HL-60 (cell line): ENCODE measurements at regions not wholly inside any gene's neighbourhood (a gene's known extent, or its start where the extent isn't known, plus 50 kb on each side); places are given as distances from the start of the nearest gene placed in this dataset.

ENCODE experiments used
- CTCF ChIP-seq: IDR thresholded peaks from one replicate; pipeline ENCODE4 v1.5.1; 2011; ENCODE audit warnings: low read length, control low read depth, inconsistent platforms; ENCODE audit not compliant: insufficient read depth
- POLR2AphosphoS5 ChIP-seq: IDR thresholded peaks from 2 replicates; pipeline ENCODE4 v1.6.1; 2012; ENCODE audit warnings: low read depth
- REST ChIP-seq: IDR thresholded peaks from 2 replicates; pipeline ENCODE4 v1.6.1; 2012; ENCODE audit warnings: low read depth; ENCODE audit not compliant: insufficient replicate concordance

GRCh38 chr7:41886901-41887311 lies 184.0 kb upstream of the INHBA start:
- TF ChIP-seq REST (no peak), CTCF (no peak), POLR2AphosphoS5 (no peak)
